HPDE6-E6E7 (cell line): ENCODE measurements at regions not wholly inside any gene's neighbourhood (a gene's known extent, or its start where the extent isn't known, plus 50 kb on each side); places are given as distances from the start of the nearest gene placed in this dataset.
A peak's percentile ranks its signal among the peaks of the same experiment; 100 is the strongest.

Experiments
- DNase-seq: peaks from one replicate; pipeline ENCODE4 v3.0.0; 2011; ENCODE audit warnings: missing footprints; ENCODE audit errors: extremely low spot score

- DNase-seq, result no peak
Observed at GRCh38 chr1:93815366-93816110, 63.5 kb downstream of the DNTTIP2 start.

- DNase-seq, result no peak
Observed at GRCh38 chr1:93814795-93815340, 64.1 kb downstream of the DNTTIP2 start.

GRCh38 chr1:93814059-93814794 is 64.8 kb downstream of the DNTTIP2 start:
- DNase-seq, result no peak

- no peak for DNase-seq
Observed at GRCh38 chr1:93813076-93813475, 65.9 kb downstream of the DNTTIP2 start.

GRCh38 chr1:93811326-93812065 is 67.5 kb downstream of the DNTTIP2 start:
- no peak for DNase-seq

- no peak for DNase-seq
Observed at GRCh38 chr1:93810316-93810715, 68.7 kb downstream of the DNTTIP2 start.

GRCh38 chr1:93808871-93809270 is 70.1 kb downstream of the DNTTIP2 start:
- DNase-seq, result no peak

- no peak for DNase-seq
Observed at GRCh38 chr1:93807311-93807930, 71.6 kb downstream of the DNTTIP2 start.

- DNase-seq, result no peak
Observed at GRCh38 chr1:93805027-93805610, 73.9 kb downstream of the DNTTIP2 start.

- no peak for DNase-seq
Observed at GRCh38 chr1:93804412-93804811, 74.6 kb downstream of the DNTTIP2 start.

GRCh38 chr1:93801471-93801870 is 77.5 kb downstream of the DNTTIP2 start:
- DNase-seq, result no peak

- no peak for DNase-seq
Observed at GRCh38 chr1:93800856-93801255, 78.2 kb downstream of the DNTTIP2 start.

GRCh38 chr1:93798291-93798690 is 80.7 kb downstream of the DNTTIP2 start:
- no peak for DNase-seq

GRCh38 chr1:93784538-93784937 is 94.5 kb downstream of the DNTTIP2 start:
- DNase-seq, result no peak

- no peak for DNase-seq
Observed at GRCh38 chr1:93783876-93784275, 95.1 kb downstream of the DNTTIP2 start.

GRCh38 chr1:93779540-93780165 is 98.0 kb upstream of the BCAR3 start:
- DNase-seq, result peak; percentile 90

- no peak for DNase-seq
Observed at GRCh38 chr1:93778457-93778856, 96.8 kb upstream of the BCAR3 start.

GRCh38 chr1:93777255-93777654 is 95.6 kb upstream of the BCAR3 start:
- DNase-seq, result no peak

GRCh38 chr1:93776728-93777127 is 95.1 kb upstream of the BCAR3 start:
- DNase-seq, result no peak

- DNase-seq, result peak; percentile 80
Observed at GRCh38 chr1:93775224-93775623, 93.6 kb upstream of the BCAR3 start.

GRCh38 chr1:93774707-93775106 is 93.1 kb upstream of the BCAR3 start:
- no peak for DNase-seq
